Globus pallidus (tissue), 1 donor: ENCODE measurements at regions not wholly inside any gene's neighbourhood (a gene's known extent, or its start where the extent isn't known, plus 50 kb on each side); places are given as distances from the start of the nearest gene placed in this dataset.

Experiments used
- DNase-seq: peaks from one replicate; pipeline ENCODE4 v3.0.0-alpha.2; 2015; ENCODE audit warnings: low spot score

DNA sequence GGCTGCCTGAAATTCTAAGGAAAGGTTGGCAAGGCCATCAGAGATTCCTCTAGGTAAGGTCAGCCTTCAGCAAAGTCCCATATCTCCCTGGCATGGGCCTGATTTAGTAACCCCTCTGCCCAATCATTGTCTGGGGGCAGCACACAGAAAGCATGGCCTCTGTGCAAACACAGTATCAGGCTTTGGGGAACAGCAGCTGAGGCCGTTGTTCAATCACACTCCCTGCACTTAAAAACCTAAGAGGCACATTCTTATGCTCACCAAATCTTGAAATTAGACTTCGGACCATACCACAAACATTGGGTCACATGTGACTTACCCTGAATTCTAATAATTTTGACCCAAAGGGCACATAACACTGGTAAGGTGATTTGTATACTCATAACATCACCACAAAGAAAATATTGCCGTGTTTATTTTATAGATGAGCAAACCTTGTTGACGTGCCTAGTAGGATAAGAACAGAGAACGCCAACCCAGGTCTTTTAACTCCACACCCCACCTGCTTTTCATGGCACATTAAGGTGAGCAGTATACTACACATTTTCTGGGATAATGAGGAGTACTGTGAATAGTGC is 212.7 kb downstream of the HNMT start:
- DNase-seq: no peak

DNA sequence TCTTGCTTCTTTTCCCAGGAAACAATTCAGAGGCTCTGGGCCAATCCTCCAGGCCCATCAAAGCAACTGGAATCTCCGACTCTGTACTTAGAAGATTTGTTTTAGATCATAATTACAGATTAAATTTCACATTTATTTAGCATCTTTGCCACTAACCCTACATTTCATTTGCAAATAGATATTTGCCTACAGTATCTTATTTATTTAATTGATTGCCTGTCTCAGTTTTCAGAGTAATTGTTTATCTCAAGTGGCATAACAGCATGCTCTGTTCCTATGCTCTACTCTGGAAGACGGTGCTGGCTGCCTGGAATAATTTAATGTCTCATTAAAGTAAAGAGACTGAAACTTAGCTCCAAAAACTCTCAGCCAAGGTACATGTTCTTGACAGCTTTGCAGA is 213.4 kb downstream of the HNMT start:
- DNase-seq: no peak

DNA sequence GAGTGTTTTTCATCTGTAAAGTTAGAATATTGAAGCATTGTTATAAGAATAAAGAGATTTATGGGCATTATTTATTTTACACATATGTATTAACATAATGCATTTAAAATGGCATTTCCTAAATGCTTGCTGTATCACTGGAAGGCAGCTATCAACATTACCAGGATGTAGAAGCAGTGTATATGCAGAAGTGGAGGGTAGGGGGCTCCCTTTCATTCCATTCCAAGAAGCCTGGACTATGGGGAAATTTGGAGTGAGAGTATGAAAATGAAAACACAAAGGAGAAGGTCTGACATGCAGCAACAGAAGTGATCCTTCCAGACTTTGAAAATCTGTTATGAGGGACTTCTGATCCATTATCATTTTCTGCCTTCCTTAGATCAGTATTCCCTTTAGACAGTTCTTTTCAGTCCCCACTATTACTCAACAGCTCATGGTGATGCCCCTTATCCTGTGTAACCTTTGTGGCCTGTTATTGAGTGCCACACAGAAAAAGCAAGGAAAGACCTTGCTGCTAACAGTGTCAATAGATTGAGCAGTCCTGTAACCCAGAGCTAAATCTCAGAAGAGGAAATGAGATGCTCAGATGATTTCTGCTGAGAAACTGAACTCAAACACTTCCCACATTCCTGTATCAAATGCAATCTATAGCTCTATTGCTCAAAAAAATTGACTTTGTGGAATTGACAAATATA is 216.6 kb downstream of the HNMT start:
- DNase-seq: no peak

DNA sequence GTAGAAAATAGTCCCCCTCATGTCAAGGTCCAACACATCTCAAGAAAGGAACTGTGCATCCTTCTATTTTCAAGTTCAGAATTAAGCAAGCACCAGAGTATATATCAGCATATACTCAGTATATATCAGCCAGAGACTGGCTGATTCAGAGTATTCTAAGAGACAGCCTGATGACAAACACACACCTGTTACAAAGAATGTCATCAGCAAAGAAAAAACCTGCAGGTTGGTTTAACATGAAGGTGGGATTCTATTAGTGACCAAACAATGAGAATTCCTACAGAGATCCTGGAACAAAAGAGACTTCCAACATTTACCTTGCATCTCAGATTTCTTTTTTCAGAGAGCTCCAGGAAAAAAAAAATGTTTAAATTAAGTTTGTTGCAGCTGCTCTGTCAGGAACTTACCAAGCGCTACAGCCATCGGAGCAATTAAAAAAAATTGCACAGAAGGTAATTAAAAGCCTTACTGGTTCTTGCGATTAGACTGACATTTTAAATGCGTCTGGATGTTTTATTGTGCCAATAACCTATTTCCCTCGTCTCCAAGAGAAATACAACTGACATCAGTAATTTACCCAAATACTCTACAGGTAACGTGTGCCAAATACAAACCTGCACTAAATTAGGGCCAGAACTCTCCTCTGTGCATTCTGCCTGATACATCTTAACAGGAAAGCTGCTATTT is 218.1 kb downstream of the HNMT start:
- DNase-seq: no peak

DNA sequence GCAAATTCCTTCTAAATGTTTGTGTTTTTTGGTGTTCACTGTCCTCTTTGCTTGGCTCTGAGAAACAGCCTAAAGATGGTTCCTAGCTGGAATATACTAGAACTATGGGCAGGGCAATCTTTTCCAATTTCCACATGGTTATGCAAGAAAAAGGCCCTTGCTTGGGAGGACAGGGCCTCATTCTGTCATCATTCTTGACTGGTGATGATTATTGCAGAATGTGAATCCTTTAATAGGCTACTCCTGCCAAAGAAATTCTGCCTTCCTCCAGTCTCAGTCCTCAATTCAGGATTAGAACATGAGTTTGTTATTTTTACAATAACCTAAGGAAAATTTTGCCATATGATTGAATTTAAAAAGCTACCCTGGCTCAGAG is 218.7 kb downstream of the HNMT start:
- no peak for DNase-seq

DNA sequence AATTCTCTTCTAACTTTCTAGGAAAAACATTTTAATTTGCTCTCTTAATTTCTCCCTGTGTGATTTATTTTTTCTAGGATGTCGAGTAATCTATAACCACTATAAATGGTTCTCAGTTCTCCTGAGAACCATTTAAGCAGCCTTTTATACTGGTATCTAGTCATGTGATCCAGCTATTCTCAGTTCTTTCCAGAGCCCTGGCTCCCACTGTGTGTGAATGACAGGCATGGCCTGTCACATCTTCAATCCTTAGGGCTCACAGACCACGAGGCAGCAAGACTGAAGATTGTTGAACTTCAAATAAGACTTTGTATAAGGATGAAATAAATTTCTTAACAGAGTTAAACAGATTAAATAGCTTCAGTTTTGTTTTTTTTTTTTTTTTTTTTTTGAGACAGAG is 219.4 kb downstream of the HNMT start:
- no peak for DNase-seq

DNA sequence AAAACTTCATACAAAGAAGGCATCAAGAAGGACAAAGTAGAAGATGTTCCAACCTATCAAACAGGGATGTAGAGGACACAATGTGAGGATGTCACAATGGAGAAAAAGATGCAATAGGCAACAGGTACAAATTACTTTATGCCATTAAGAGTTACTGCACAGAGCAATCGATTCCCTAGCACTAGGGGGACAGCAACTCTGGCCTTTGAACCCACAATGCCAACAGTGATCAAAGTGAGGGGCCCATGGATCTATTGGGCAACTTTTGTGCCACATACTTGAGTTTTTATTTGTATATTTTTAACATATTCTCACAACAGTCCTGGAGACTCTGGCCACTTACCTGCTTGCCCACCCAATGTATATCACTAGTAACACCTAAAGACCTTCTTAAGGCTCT is 220.2 kb downstream of the HNMT start:
- no peak for DNase-seq

DNA sequence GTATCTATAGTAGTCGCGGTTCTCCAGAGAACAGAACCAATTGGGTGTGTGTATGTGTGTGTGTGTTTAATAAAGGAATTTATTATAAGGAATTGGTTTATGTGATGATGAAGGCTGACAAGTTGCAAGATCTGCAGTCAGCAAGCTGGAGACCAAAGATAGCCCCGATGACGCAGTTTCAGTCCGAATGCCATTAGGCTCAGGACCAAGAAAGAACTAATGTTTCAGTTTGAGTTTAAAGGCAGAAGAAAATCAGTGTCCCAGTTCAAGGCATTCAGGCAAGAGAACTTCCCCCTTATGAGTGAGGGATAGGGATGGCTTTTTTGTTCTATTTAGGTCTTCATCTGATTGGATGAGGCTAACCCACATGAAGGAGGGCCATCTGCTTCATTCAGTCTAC is 221.6 kb downstream of the HNMT start:
- peak; percentile 16 for DNase-seq

DNA sequence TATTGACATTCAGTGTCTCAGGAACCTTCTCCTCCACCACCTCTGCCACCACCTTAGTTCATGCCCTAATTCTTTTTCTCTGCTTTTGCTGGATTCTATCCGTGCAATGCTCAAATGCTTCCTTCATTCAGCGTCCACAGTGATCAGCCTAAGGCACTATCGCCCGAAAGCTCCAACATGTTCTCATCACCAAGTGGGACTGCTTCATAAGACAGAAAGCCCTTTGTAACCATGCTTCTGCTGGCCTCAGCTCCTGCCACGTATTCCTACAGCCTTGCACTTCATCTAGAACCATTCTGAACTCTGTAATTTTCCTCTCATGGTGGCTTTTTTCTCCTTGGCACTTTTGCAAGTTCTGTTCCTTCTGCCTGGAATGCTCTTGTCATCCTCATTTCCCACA is 222.9 kb downstream of the HNMT start:
- peak; percentile 71 for DNase-seq

DNA sequence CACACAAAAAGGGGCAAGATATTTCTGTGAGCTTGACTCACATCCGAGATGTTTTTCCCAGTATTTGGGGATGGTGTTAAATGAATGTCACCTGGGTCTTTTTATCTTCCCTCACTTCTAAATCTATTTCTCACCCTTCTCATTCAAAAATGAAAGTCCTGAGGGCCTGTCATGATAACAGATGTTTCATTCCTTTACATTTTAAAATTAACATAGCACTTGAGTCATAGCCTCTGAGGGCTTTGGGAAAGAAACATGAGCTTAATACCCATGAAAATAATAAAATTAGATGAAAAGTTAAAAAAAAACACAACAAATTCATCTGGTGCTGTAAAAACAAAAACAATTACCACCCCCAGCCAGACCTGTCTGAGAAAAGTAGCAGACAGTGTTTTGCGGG is 226.7 kb downstream of the HNMT start:
- no peak for DNase-seq

DNA sequence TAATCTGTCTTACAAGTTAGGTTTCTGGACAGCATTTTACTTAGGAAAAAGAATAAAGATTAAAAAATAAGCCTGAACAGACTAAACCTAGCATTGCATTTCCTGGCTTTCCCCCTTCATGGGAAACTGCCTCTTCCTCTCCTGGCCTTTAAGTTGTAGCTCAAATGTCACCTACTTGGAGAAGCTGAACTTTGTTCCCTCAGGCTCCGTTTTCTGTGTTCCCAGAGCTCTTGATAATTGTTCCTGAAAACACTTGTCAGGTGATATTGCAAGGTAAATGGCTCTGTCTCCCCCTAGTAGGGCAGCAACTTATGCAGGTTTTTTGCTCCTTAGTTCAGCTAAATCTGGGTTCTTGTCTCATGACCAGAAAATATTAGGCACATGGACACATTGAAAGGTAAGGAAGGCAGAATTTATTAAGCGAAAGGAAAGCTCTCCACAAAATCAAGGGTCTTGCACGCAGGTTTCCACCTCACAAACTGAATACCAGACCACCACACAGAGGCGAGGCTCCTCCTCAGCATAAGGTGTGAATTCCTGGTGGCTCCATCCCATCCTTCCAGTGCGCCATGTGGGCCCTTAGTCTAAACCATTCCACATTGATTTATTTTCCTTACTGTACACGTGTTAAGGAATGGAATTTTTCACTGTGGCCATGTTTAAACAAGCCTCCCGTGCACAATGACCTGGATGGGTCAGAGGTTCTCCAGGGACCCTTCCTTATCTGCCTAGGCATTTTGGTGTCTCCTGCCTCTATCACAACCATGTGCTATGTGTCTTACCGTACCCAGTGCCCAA is 229.3 kb downstream of the HNMT start:
- DNase-seq: no peak

DNA sequence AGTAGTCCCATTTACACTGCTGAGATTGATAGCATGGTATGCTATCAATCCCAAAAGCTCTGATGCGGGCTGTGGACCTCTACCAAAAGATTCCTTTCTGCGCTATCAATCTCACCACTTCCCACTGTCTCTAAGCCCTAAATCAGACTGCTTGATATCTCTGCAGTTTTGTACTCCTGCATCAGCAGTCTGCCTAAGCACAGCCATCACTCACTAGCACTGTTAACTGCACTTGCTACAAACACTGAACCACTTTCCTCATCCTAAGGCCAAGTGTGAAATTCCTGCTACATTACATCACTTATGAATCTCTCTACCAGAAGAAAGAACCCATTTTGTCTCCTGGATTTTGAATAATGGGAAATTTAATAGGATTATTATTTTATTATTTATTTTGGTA is 237.0 kb downstream of the HNMT start:
- no peak for DNase-seq

DNA sequence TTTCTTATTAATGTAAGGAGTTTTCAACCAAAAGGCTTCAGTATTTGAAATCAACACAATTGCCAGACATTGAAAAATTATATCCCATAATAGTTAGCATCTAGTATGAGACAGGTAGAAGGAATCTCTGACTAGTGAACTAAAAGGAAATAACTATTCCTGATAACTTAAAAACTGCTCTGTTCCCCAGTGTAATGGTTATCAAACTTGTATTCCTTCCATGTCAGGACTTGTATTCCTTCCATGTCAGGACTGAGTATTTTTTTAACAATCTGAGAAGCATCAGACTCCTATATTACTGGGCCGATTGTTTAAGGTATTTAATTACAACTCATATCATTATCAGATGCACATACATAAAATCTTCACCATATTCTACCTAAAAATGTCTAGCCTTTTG is 238.5 kb downstream of the HNMT start:
- no peak for DNase-seq

DNA sequence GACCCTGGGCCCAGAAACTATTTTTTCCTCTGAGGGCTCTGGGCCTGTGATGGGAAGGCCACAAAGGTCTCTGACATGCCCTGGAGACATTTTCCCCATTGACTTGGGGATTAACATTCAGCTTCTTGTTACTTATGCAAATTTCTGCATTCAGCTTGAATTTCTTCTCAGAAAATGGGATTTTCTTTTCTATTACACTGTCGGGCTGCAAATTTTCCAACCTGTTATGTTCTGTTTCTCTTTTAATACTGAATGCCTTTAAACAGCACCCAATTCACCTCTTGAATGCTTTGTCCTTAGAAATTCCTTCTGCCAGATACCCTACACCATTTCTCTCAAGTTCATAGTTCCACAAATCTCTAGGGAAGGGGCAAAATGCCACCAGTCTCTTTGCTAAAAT is 241.0 kb downstream of the HNMT start:
- DNase-seq: no peak

DNA sequence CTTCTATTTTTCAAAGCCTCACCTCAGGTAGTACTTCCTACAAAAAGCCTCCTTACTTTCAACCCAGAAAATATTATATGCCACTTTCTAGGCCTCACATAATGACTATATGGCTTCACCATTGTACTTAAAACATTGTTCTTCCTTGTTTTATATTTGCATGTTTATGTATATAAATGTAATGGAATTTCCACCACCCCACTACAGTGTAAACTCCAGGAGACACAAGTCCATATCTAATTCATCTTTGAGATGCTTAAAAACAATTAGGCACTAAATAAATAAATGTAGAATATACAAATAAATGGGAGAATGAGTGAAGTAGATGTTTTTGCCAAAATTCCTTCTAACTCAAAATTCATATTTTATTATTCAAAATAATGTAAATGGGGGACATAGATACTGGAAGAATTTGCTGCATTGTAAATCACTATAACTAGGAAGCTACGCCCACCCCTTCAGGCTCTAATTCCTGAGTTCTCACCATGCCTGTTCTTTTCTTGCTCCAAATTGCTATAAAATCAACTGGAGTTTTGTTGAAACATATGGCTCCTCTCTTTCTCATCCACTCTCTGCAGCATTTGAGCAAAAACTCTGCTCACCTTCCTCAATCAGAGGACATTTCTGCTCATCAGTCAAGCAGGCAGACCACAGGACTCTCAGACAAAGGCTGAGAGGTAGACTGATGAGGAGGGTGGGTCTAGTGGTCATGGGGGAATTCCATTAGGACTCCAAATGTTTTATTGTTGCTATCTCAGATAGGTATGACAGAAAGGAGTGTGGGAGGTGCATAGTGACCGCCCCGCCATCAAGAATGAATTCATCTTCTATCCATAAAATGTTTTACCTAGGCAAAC is 243.0 kb downstream of the HNMT start:
- no peak for DNase-seq

DNA sequence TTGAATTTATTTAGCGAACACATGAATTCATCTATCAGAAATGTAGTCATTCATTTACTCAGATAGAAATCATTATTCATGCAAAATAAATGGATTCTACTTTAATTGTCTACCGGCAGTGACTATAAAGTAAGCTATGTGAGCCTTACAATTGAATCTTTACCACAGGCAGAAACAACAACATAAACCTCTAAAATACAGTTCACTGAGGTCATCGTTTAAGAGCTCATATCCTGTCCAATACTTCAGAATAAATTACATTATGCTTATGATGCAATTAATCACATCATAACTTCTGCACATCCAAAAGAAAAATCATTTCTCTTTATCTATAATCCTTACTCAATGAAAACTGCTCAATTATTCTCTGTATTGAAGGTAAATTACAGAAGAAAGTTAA is 244.7 kb downstream of the HNMT start:
- no peak for DNase-seq

DNA sequence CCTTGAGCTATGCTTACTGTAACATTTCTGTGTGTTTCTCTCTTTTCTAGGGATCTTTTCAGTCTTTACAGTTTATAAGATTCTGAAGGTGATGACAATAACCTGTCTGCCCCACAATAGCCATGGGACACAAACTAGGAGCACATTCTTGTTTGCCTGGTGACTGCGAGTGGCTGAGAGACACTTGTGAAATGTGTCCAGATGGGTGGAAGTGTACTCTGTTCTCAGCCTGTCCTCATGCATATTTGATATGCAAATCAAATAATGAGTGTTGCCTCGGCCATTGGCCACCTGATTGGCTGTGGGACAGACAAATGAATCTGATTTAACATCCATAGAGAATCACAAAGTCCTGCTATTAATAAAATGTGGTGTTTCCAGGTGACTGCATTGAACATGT is 246.2 kb downstream of the HNMT start:
- no peak for DNase-seq

DNA sequence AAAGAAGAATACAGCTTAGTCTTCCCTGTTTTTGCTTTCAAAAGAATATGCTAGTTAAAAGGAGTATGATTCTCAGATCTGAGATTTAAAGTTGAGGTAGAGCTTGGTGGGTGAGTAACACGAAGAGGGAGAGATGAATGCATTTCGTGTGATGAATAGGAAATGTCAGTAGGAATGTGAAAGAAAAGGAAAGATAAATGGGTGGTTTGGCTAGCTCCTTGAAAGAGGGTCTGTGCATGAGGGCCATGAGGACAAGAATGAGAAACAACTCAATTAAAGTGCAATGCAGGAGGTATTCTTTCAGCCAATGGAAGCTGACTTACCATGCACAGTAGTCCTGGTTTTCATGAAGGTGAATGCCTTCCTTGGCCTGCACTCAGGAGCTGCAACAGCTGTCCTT is 248.2 kb downstream of the HNMT start:
- DNase-seq: no peak

DNA sequence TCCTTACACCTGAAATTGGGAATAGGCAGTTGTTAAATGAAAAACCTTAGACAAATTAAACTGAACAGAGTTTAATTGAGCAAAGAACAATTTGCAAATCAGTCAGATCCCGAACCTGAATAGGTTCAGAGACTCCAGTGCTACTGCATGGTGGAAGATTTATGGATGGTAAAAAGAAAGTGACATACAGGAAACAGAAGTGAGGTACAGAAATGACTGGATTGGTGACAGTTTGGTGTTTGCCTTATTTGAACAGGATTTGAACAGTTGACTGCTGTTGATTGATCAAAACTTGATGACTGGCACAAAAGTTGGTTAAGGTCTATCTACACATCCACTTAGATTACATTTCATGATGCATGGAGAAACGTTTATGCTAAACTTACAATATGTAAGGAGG is 248.8 kb downstream of the HNMT start:
- no peak for DNase-seq

DNA sequence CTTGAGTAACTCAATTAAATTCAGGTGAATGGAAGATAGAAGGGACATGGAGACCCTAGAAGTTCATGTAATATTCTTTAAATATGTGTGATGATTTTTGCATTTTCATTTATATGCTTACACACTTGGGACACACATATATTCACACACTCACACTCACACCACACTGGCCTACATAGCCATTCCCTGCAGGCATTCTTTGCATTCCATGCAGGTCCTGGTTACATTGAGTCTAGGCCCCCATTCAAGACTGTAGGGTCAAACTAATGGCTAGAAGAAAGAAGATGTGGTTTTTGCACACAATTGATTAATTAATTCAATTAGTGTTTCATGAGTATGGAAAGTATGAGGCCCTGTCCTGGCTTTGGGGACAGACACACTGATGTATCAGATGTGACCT is 249.4 kb downstream of the HNMT start:
- no peak for DNase-seq

DNA sequence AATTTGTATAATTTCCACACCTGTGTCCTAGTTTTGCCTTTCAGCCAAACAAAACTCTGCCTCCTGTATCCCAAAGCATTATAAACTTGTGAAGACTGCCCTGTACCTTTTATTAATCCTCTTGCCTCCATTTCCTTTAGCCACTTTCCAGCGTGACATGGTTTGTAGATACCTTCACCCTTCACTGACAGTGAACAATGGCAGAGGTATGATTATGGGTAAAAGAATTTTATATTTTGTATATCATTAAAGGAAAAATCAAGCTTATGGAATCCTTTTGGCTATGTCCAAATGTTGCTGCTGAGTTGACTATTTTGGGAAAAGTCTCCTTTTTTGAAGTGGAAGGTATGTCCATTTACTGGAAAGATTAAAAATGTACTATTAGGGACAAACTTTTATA is 251.7 kb downstream of the HNMT start:
- no peak for DNase-seq

DNA sequence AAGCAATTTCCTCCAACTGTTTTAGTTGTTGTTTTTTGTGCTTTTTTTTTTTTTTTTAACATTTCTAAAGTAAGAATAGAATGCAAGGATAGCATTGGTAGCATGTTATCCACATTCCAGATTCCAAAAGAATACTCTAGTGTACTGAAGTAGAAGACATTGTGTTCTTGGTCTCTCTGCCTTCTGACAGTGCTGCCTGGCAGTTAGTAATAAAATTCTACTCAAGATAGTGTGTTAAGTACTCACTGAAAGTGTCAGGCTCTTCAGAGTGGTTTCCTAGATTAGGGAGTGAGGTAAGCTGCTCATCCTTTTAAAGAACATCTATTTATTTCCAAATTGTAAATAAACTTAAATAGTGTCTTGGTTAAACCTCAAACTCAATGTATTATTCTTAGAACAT is 253.7 kb downstream of the HNMT start:
- DNase-seq: no peak
